Panc1 (cell line): ENCODE measurements at regions not wholly inside any gene's neighbourhood (a gene's known extent, or its start where the extent isn't known, plus 50 kb on each side); places are given as distances from the start of the nearest gene placed in this dataset.

Source experiments
- ATAC-seq: fragments of 200-7000 bp; cut with Tn5 transposase; 2 replicates; pipeline ENCODE4 v1.9.1; 2020; ENCODE audit warnings: mild to moderate bottlenecking, moderate library complexity
- BruUV-seq: library from RNA; stranded (reverse); fragments of 400-500 nt; replicated peaks from 2 replicates; lab custom pipeline; 2021; lab: Mats Ljungman, UMichigan
- CTCF ChIA-PET: fragments of 300-600 bp; sonication (Branson Sonifier 250); formaldehyde crosslinking; loops from one replicate; lab custom pipeline; 2022; ENCODE audit warnings: antibody characterized with exemption; lab: Charles Lee
- POLR2A ChIA-PET: fragments of 300-600 bp; sonication (Branson Sonifier 250); formaldehyde crosslinking; loops from one replicate; lab custom pipeline; 2022; ENCODE audit warnings: antibody characterized with exemption; lab: Charles Lee
- DNase-seq: peaks from one replicate; pipeline ENCODE4 v3.0.0-alpha.2; 2010; ENCODE audit warnings: low read depth, low spot score
- H3K27ac ChIP-seq: 2 replicates; pipeline ENCODE4 v1.5.1; 2011; ENCODE audit warnings: mild to moderate bottlenecking, low read length, inconsistent platforms
- H3K27me3 ChIP-seq: fragments of 200-500 bp; sonication (Bioruptor generic); 2 replicates; pipeline ENCODE4 v1.6.0; 2014; ENCODE audit warnings: low read length, inconsistent platforms; ENCODE audit not compliant: control insufficient read depth, insufficient read depth
- H3K36me3 ChIP-seq: fragments of 200-500 bp; sonication (Bioruptor generic); 2 replicates; pipeline ENCODE4 v1.5.1; 2014; ENCODE audit warnings: inconsistent platforms, mild to moderate bottlenecking, low read length, moderate library complexity; ENCODE audit not compliant: control insufficient read depth, insufficient read depth
- H3K4me1 ChIP-seq: 2 replicates; pipeline ENCODE4 v1.5.1; 2011; ENCODE audit warnings: inconsistent platforms, mild to moderate bottlenecking, low read length, moderate library complexity; ENCODE audit not compliant: control insufficient read depth, insufficient read depth
- H3K4me3 ChIP-seq, 2 experiments: 2 replicates each; pipeline ENCODE4 v1.5.1; 2011 to 2012; ENCODE audit warnings: low read depth in 2 of 2, low read length in 2 of 2, mild to moderate bottlenecking in 2 of 2, inconsistent platforms in 1 of 2, moderate library complexity in 1 of 2
- H3K9me3 ChIP-seq: fragments of 200-500 bp; sonication (Bioruptor generic); 2 replicates; pipeline ENCODE4 v1.5.1; 2014; ENCODE audit warnings: low read depth, mild to moderate bottlenecking, inconsistent platforms, low read length, moderate library complexity; ENCODE audit not compliant: control insufficient read depth, insufficient read depth
- CTCF ChIP-seq: fragments of 450-650 bp; IDR thresholded peaks from 2 replicates; pipeline ENCODE4 v1.5.1; 2017; ENCODE audit warnings: mild to moderate bottlenecking
- POLR2AphosphoS5 ChIP-seq: IDR thresholded peaks from 2 replicates; pipeline ENCODE4 v1.6.1; 2012; ENCODE audit warnings: mild to moderate bottlenecking, low read depth, low read length, moderate library complexity
- REST ChIP-seq, 2 experiments: IDR thresholded peaks; 2 replicates each; pipeline ENCODE4 v1.6.1; 2011 to 2012; ENCODE audit warnings: low read depth in 2 of 2, control low read depth in 1 of 2, low read length in 1 of 2, mild to moderate bottlenecking in 1 of 2, moderate library complexity in 1 of 2; ENCODE audit not compliant: insufficient read depth in 1 of 2
- SIN3A ChIP-seq: IDR thresholded peaks from 2 replicates; pipeline ENCODE4 v1.6.1; 2012; ENCODE audit warnings: low read depth, mild to moderate bottlenecking, low read length, moderate library complexity, borderline replicate concordance; ENCODE audit not compliant: insufficient read depth
- TCF7L2 ChIP-seq: IDR thresholded peaks from 2 replicates; pipeline ENCODE4 v1.6.1; 2011; ENCODE audit warnings: mild to moderate bottlenecking, low read depth, low read length, inconsistent platforms
- in situ Hi-C: cut with HindIII; loops from 2 replicates; pipeline ENCODE4 v1.10.0; 2016; ENCODE audit warnings: low sequenced_read_pairs, low pct_unique_long_range_greater_than_20kb
- intact Hi-C: fragments of 100-400 bp; cut with micrococcal nuclease; formaldehyde crosslinking; loops from one replicate; pipeline ENCODE4 v1.10.0; 2022; ENCODE audit not compliant: unreplicated experiment

- Histone ChIP-seq H3K36me3 (no peaks in the 10 kb centered on the region), H3K4me1 (no peaks in the 10 kb centered on the region), H3K9me3 (no peaks in the 10 kb centered on the region; the same call in 1 of the 2 replicates), H3K27ac (no peak overlapping the region), H3K27me3 (no peaks in the 10 kb centered on the region), H3K4me3 (no peak overlapping the region)
- no peak for TF ChIP-seq REST (IDR thresholded peaks at IDR 0.05; ENCODE audit: insufficient read depth in 1 of 2, low read depth in 2 of 2, low read length in 1 of 2)
- no peak for TF ChIP-seq CTCF
- TF ChIP-seq SIN3A = no peak
- no peak for TF ChIP-seq POLR2AphosphoS5
- TF ChIP-seq TCF7L2 = no peak
- DNase-seq (no peak), ATAC-seq (no peak)
- BruUV-seq = no TSS peak
- ChIA-PET POLR2A (no interaction called here), CTCF (no interaction called here)
- in situ Hi-C loops (no loop called here), intact Hi-C loops (no loop called here)
Measured at GRCh38 chr7:17078298-17078697, 196.5 kb upstream of the AGR3 start.

- intact Hi-C loops (no loop called here), in situ Hi-C loops (no loop called here)
- Histone ChIP-seq H3K4me1 (no peaks in the 10 kb centered on the region), H3K27me3 (no peaks in the 10 kb centered on the region), H3K9me3 (no peaks in the 10 kb centered on the region; the same call in 1 of the 2 replicates), H3K4me3 (no peak overlapping the region), H3K27ac (no peak overlapping the region), H3K36me3 (no peaks in the 10 kb centered on the region)
- POLR2A ChIA-PET = no interaction called here
- ATAC-seq (no peak), DNase-seq (no peak)
- BruUV-seq = no TSS peak
- TF ChIP-seq CTCF (no peak), TCF7L2 (no peak), REST (IDR thresholded peaks at IDR 0.05; ENCODE audit: insufficient read depth in 1 of 2, low read depth in 2 of 2, low read length in 1 of 2) (no peak), SIN3A (no peak), POLR2AphosphoS5 (no peak)
- CTCF ChIA-PET = interaction anchor here (0.7 kb wide), 1 partner anchor 10 kb away, joined by 3 read pairs; no protein-coding TSS in a partner anchor
Measured at GRCh38 chr7:17083392-17084165, 201.8 kb upstream of the AGR3 start.
